Spleen (tissue), 11 donors: ENCODE measurements at regions not wholly inside any gene's neighbourhood (a gene's known extent, or its start where the extent isn't known, plus 50 kb on each side); places are given as distances from the start of the nearest gene placed in this dataset.
A peak's percentile ranks its signal among the peaks of the same experiment; 100 is the strongest.
"Not testable (repeated sequence)": the region's sequence is repeated elsewhere in the genome, so short reads cannot be mapped to it uniquely, and the experiment has no call there.

Source experiments
- DNase-seq: peaks from one replicate; pipeline ENCODE4 v3.0.0-alpha.2; 2020
- H3K27ac ChIP-seq, 8 donors: fragments of 200-600 bp; sonication (generic) in 7 of 8; 1 replicate in 4 of 8; 2 replicates in 4 of 8; pipeline versions ENCODE4 v1.5.0 to v1.8.0; 2016 to 2021; ENCODE audit warnings: inconsistent platforms in 4 of 8, mild to moderate bottlenecking in 4 of 8, moderate library complexity in 1 of 8
- H3K27me3 ChIP-seq, 7 donors: fragments of 200-600 bp; sonication (generic) in 6 of 7; replicated peaks in 1 of 7; 1 replicate in 4 of 7; 2 replicates in 3 of 7; pipeline versions ENCODE4 v1.5.0 to v1.8.0; 2016 to 2021; ENCODE audit warnings: inconsistent platforms in 3 of 7, mild to moderate bottlenecking in 1 of 7
- H3K36me3 ChIP-seq, 6 donors: fragments of 200-600 bp; sonication (generic) in 5 of 6; 1 replicate in 4 of 6; 2 replicates in 2 of 6; pipeline versions ENCODE4 v1.5.0 to v1.8.0; 2016 to 2021; ENCODE audit warnings: inconsistent platforms in 2 of 6
- H3K4me1 ChIP-seq, 6 donors: fragments of 200-600 bp; sonication (generic) in 5 of 6; 1 replicate in 3 of 6; 2 replicates in 3 of 6; pipeline versions ENCODE4 v1.5.0 to v1.8.0; 2016 to 2021; ENCODE audit warnings: inconsistent platforms in 3 of 6
- H3K4me3 ChIP-seq, 8 donors: fragments of 200-600 bp; sonication (generic) in 7 of 8; 1 replicate in 4 of 8; 2 replicates in 4 of 8; pipeline versions ENCODE4 v1.5.0 to v1.8.0; 2016 to 2021; ENCODE audit warnings: inconsistent platforms in 4 of 8, mild to moderate bottlenecking in 4 of 8, moderate library complexity in 2 of 8
- H3K9me3 ChIP-seq, 8 donors: fragments of 200-600 bp; sonication (generic) in 7 of 8; 1 replicate in 4 of 8; 2 replicates in 4 of 8; pipeline versions ENCODE4 v1.5.0 to v1.8.0; 2016 to 2021; ENCODE audit warnings: inconsistent platforms in 4 of 8
- POLR2A ChIP-seq, 3 donors: fragments of 450-650 bp; IDR thresholded peaks; one replicate each; pipeline ENCODE4 v1.5.1; 2017; ENCODE audit warnings: antibody characterized with exemption in 3 of 3, mild to moderate bottlenecking in 1 of 3
- POLR2AphosphoS5 ChIP-seq, 3 donors: sonication (generic); formaldehyde crosslinking; IDR thresholded peaks; one replicate each; pipeline ENCODE4 v1.5.1; 2017; ENCODE audit warnings: antibody characterized with exemption in 3 of 3
- WGBS, 5 donors: extraction: QIAGEN DNeasy Blood & Tissue Kit in 3 of 5; methylation state at CpG; one replicate each; pipeline versions ENCODE4 v1.1.5 to v1.1.7; 2013 to 2018; 5-methylcytosine and 5-hydroxymethylcytosine counted together
- intact Hi-C: fragments of 100-400 bp; cut with DNase I; formaldehyde crosslinking; loops from one replicate; pipeline ENCODE4 v1.15.0; 2023; ENCODE audit warnings: low total_unique reads
- TF ChIP-seq, protein P1 (sequence below), 11 experiments: fragments of 200-600 bp in 7 of 11; fragments of 450-650 bp in 4 of 11; sonication (generic) in 4 of 11; IDR thresholded peaks in 8 of 11; conservative IDR thresholded peaks in 3 of 11; 1 replicate in 7 of 11; 2 replicates in 4 of 11; pipeline versions ENCODE4 v1.4.0 to v1.8.0; 2016 to 2021; ENCODE audit warnings: antibody characterized with exemption in 11 of 11, inconsistent platforms in 4 of 11, mild to moderate bottlenecking in 1 of 11
- donor health status: healthy with polysubstance abuse.
- donor health status: DM: no; HTN: no; CAD: no; lungs with moderate emphysema.
- donor health status: DM: no; HTN: no; CAD: no.
- donor health status: Bipolar disorder and iron deficiency.
- donor health status: healthy.
- donor health status: DM: no; HTN: no; CAD: no.
- donor health status: DM: yes; HTN: yes; CAD: no.

- peak overlapping the region in 3 of 8 donors; percentile 6 to 44 (median 19) for H3K27ac ChIP-seq
- no peaks in the 10 kb centered on the region for H3K27me3 ChIP-seq
- peaks cover 0 to 11% (median 5%) of the 10 kb centered on the region in 6 donors for H3K4me1 ChIP-seq
- H3K9me3 ChIP-seq, result peaks cover 0 to 10% (median 0%) of the 10 kb centered on the region in 8 donors
- peaks cover 0 to 4% (median 0%) of the 10 kb centered on the region in 6 donors for H3K36me3 ChIP-seq
- no peak for DNase-seq
- WGBS, 5 donors, result 65 to 80% (median 69%) methylated on average over 2 of the region's 2 CpGs
- TF ChIP-seq POLR2AphosphoS5 (IDR thresholded peaks at IDR 0.05), result no peak
- TF ChIP-seq, protein P1, sequence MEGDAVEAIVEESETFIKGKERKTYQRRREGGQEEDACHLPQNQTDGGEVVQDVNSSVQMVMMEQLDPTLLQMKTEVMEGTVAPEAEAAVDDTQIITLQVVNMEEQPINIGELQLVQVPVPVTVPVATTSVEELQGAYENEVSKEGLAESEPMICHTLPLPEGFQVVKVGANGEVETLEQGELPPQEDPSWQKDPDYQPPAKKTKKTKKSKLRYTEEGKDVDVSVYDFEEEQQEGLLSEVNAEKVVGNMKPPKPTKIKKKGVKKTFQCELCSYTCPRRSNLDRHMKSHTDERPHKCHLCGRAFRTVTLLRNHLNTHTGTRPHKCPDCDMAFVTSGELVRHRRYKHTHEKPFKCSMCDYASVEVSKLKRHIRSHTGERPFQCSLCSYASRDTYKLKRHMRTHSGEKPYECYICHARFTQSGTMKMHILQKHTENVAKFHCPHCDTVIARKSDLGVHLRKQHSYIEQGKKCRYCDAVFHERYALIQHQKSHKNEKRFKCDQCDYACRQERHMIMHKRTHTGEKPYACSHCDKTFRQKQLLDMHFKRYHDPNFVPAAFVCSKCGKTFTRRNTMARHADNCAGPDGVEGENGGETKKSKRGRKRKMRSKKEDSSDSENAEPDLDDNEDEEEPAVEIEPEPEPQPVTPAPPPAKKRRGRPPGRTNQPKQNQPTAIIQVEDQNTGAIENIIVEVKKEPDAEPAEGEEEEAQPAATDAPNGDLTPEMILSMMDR (IDR thresholded peaks at IDR 0.05 in 8 of 11, conservative IDR thresholded peaks at IDR 0.05 in 3 of 11), result no peak
- TF ChIP-seq POLR2A (IDR thresholded peaks at IDR 0.05), result no peak
- H3K4me3 ChIP-seq, result no peak overlapping the region
- intact Hi-C loops, result no loop called here
Measured at GRCh38 chr5:93990504-93991070, 249.2 kb upstream of the POU5F2 start.

DNA sequence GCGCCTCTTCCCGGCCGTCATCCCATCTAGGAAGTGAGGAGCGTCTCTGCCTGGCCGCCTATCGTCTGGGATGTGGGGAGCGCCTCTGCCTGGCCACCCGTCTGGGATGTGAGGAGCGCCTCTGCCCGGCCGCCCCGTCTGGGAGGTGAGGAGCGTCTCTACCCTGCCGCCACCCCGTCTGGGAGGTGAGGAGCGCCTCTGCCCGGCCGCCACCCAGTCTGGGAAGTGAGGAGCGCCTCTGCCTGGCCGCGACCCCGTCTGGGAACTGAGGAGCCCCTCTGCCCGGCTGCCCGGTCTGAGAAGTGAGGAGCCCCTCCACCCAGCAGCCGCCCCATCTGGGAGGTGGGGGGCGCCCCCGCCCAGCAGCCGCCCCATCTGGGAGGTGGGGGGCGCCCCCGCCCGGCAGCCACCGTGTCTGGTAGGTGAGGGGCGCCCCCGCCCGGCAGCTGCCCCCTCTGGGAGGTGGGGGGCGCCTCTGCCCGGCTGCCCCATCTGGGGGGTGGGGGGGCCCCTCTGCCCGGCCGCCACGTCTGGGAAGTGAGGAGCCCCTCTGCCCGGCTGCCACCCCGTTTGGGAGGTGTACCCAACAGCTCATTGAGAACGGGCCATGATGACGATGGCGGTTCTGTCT is 244.7 kb upstream of the POU5F2 start:
- H3K4me1 ChIP-seq, H3K36me3 ChIP-seq, H3K4me3 ChIP-seq, H3K27ac ChIP-seq, H3K27me3 ChIP-seq, intact Hi-C loops: not testable (repeated sequence)
- DNase-seq, result peak; percentile 63
- WGBS, 5 donors, result 95 to 98% (median 96%) methylated on average over 18 to 45 of the region's 45 CpGs
- peaks cover 0 to 12% (median 0%) of the 10 kb centered on the region in 8 donors for H3K9me3 ChIP-seq

GRCh38 chr5:93978222-93978621 is 236.8 kb upstream of the POU5F2 start:
- peaks cover 0 to 26% (median 2%) of the 10 kb centered on the region in 6 donors for H3K36me3 ChIP-seq
- no peaks in the 10 kb centered on the region for H3K27me3 ChIP-seq
- DNase-seq, result no peak
- H3K4me3 ChIP-seq, result no peak overlapping the region
- TF ChIP-seq, protein P1 (IDR thresholded peaks at IDR 0.05 in 8 of 11, conservative IDR thresholded peaks at IDR 0.05 in 3 of 11), result no peak
- TF ChIP-seq POLR2AphosphoS5 (IDR thresholded peaks at IDR 0.05) (no peak), POLR2A (IDR thresholded peaks at IDR 0.05) (no peak)
- H3K4me1 ChIP-seq, result no peaks in the 10 kb centered on the region
- intact Hi-C loops, result no loop called here
- H3K27ac ChIP-seq, result no peak overlapping the region
- peaks cover 6 to 61% (median 53%) of the 10 kb centered on the region in 8 donors for H3K9me3 ChIP-seq

DNA sequence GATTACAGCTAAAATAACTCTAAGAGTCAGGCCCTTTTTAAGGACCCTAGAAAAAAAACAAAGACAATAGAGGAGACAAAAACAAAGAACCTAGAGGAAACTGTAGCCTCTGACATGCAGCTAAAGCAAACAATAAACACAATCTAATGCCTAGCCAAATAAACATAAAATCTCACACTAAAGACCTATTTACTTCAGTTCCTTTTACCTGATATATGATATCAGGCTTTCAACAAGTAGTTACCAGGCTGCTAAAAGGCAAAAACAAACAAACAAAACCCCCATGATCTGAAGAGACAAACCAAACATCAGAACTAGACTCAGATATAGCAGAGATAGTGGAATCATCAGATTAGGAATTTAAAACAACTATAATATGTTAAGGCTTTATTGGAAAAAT is 226.5 kb upstream of the POU5F2 start:
- TF ChIP-seq, protein P1 (IDR thresholded peaks at IDR 0.05 in 8 of 11, conservative IDR thresholded peaks at IDR 0.05 in 3 of 11), result no peak
- no peak for TF ChIP-seq POLR2AphosphoS5 (IDR thresholded peaks at IDR 0.05)
- TF ChIP-seq POLR2A (IDR thresholded peaks at IDR 0.05), result no peak
- Histone ChIP-seq H3K4me3 (no peak overlapping the region), H3K27me3 (no peaks in the 10 kb centered on the region), H3K36me3 (peaks cover 0 to 18% (median 0%) of the 10 kb centered on the region in 6 donors), H3K9me3 (peaks cover 0 to under 1% (median 0%) of the 10 kb centered on the region in 8 donors), H3K27ac (no peak overlapping the region), H3K4me1 (no peaks in the 10 kb centered on the region)
- DNase-seq, result no peak
- intact Hi-C loops, result no loop called here
